Activated CD4-positive, alpha-beta T cell treated with anti-CD3 and anti-CD28 coated beads for 36 hours (primary cell): ENCODE measurements at regions not wholly inside any gene's neighbourhood (a gene's known extent, or its start where the extent isn't known, plus 50 kb on each side); places are given as distances from the start of the nearest gene placed in this dataset.
"Not testable (repeated sequence)": the region's sequence is repeated elsewhere in the genome, so short reads cannot be mapped to it uniquely, and the experiment has no call there.

Experiments used
- ATAC-seq: fragments of 200-7000 bp; cut with Tn5 transposase; one replicate; pipeline ENCODE4 v1.10.0; 2021; ENCODE audit warnings: mild to moderate bottlenecking, moderate library complexity
- CTCF ChIA-PET: fragments of 350-600 bp; sonication (Branson Sonifier 250); formaldehyde crosslinking; loops from one replicate; lab custom pipeline; 2021; ENCODE audit warnings: antibody characterized with exemption; lab: Charles Lee
- POLR2A ChIA-PET: fragments of 350-600 bp; sonication (Branson Sonifier 250); formaldehyde crosslinking; loops from one replicate; lab custom pipeline; 2021; ENCODE audit warnings: antibody characterized with exemption, inconsistent platforms; lab: Charles Lee
- DNase-seq: peaks from one replicate; pipeline ENCODE4 v3.0.0-alpha.2; 2020
- H3K27ac Mint-ChIP-seq: one replicate; pipeline ENCODE4 v1.8.0; 2021; ENCODE audit warnings: mixed read lengths
- H3K27me3 Mint-ChIP-seq: one replicate; pipeline ENCODE4 v1.8.0; 2021; ENCODE audit warnings: mixed read lengths
- H3K36me3 Mint-ChIP-seq: one replicate; pipeline ENCODE4 v1.8.0; 2021; ENCODE audit warnings: low read depth, mixed read lengths
- H3K4me1 Mint-ChIP-seq: one replicate; pipeline ENCODE4 v1.8.0; 2021; ENCODE audit warnings: mixed read lengths
- H3K4me3 Mint-ChIP-seq: one replicate; pipeline ENCODE4 v1.8.0; 2021; ENCODE audit warnings: mild to moderate bottlenecking, moderate library complexity, mixed read lengths
- H3K9me3 Mint-ChIP-seq: one replicate; pipeline ENCODE4 v1.8.0; 2021; ENCODE audit warnings: low read depth, mixed read lengths
- intact Hi-C, 2 experiments: fragments of 100-400 bp; cut with DNase I in 1 of 2; cut with micrococcal nuclease in 1 of 2; formaldehyde crosslinking; loops; one replicate each; pipeline versions ENCODE4 v1.14.2 to v1.15.1; 2022 to 2024; cut with DNase I, micrococcal nuclease

DNA sequence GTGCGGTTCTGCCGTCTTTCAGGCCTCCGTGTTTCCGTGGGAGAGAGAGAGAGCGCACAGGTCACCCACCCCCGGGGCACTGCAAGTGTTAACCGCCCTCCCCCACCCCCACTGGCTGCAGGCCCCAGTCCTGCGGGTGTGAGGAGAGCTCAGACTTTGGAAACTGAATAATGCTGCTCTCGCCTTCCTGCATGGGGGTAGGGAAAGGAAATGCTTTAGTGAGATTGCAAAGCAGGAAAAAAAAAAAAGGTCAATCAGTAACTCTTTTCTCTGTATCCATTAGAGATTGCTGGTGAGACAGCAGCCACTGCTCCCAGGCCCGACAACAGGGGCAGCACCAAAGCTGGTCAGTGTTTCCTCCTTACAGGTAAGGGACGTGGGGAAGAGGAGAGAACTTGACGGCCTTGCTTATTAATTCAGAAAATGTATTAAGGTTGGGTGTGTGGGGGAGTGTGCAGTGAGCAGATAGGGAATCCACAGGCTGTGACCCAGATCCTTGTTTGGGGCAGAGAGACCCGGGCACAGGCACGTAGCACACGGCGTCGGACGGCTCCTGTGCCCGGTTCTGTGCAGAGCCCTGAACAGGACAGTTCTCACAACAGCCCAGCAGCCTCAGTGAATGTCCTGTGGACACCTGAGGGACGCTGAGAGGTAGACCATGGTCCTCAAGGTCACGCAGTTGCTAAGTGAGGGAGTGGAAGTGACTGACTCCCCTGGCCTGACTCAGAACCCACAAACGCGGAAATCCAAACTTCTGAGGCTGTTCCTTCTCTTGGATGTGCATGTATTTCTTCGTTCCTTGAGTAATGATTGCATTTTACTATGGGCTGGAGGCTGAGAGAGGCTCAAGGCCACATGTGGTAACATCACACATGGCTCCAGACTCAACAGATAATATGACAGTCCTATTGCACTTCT is 156.5 kb downstream of the FOXL1 start:
- DNase-seq (no peak), ATAC-seq (no peak)
- Mint-ChIP-seq H3K27me3 (peaks cover 29% of the 10 kb centered on the region), H3K9me3 (no peaks in the 10 kb centered on the region), H3K4me1 (no peaks in the 10 kb centered on the region), H3K36me3 (no peaks in the 10 kb centered on the region), H3K4me3 (no peak overlapping the region), H3K27ac (no peak overlapping the region)
- POLR2A ChIA-PET: no interaction called here
- CTCF ChIA-PET: no interaction called here
- intact Hi-C loops: no loop called here

- ChIA-PET CTCF (no interaction called here), POLR2A (no interaction called here)
- Mint-ChIP-seq H3K4me3 (no peak overlapping the region), H3K27me3 (peaks cover 35% of the 10 kb centered on the region), H3K4me1 (no peaks in the 10 kb centered on the region), H3K36me3 (no peaks in the 10 kb centered on the region), H3K27ac (no peak overlapping the region), H3K9me3 (no peaks in the 10 kb centered on the region)
- DNase-seq (no peak), ATAC-seq (no peak)
- intact Hi-C loops: no loop called here
These were observed 157.4 kb downstream of the FOXL1 start for GRCh38 chr16:86735727-86736126.

DNA sequence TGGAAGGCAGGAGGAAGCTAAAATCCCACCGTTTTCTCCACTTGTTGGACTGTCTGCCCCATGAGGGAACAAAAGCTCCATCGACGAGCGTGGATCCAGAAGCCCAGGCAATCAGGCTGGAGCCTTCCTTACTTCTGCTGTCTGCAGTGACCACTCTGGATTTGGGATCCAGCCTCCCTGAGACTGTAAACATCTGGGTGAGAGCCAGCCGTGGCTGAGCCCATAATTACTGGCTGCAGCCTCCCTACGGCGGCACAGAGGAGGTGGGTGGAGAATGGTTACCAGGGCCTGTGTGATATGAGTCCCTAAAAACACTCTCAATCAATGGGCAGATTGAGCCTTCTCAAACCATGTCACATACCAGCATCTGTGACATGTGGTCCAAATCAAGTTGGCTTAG is 158.2 kb downstream of the FOXL1 start:
- Mint-ChIP-seq H3K36me3 (no peaks in the 10 kb centered on the region), H3K4me3 (no peak overlapping the region), H3K27ac (no peak overlapping the region), H3K4me1 (peaks cover 6% of the 10 kb centered on the region), H3K27me3 (peaks cover 41% of the 10 kb centered on the region), H3K9me3 (no peaks in the 10 kb centered on the region)
- ATAC-seq (no peak), DNase-seq (no peak)
- ChIA-PET CTCF (no interaction called here), POLR2A (no interaction called here)
- intact Hi-C loops: no loop called here

DNA sequence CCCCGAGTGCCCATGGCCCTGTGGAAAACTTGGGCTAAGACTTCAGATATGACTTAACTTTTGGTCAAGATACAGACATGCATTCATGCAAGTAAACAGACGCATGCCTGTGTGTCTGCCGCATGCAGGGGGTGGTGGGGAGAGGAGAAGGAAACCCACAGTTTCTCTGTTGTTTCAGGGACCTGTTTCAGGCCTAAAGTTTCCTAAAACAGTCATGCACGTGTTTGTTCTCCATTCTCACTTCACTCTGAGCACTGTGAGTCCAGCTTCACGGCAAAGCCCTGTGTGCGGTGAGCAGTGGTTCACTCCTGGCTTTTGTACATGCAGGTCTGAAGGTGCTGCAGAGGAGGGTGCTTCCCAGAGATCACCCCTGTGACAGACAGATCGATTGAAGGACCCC is 158.7 kb downstream of the FOXL1 start:
- H3K27me3 Mint-ChIP-seq: peaks cover 45% of the 10 kb centered on the region
- POLR2A ChIA-PET: no interaction called here
- intact Hi-C loops: no loop called here

GRCh38 chr16:86738322-86738721 is 160.0 kb downstream of the FOXL1 start:
- POLR2A ChIA-PET, DNase-seq, CTCF ChIA-PET, H3K4me3 Mint-ChIP-seq, H3K36me3 Mint-ChIP-seq, intact Hi-C loops, H3K9me3 Mint-ChIP-seq, H3K27ac Mint-ChIP-seq, H3K4me1 Mint-ChIP-seq, ATAC-seq: not testable (repeated sequence)
- peaks cover 40% of the 10 kb centered on the region for H3K27me3 Mint-ChIP-seq

More for the DNA sequence above, 158.7 kb downstream of the FOXL1 start:
- no peaks in the 10 kb centered on the region for H3K36me3 Mint-ChIP-seq
- H3K4me1 Mint-ChIP-seq: peaks cover 9% of the 10 kb centered on the region
- no peak overlapping the region for H3K4me3 Mint-ChIP-seq
- no peak for ATAC-seq
- no peaks in the 10 kb centered on the region for H3K9me3 Mint-ChIP-seq
- DNase-seq: no peak
- no peak overlapping the region for H3K27ac Mint-ChIP-seq
- CTCF ChIA-PET: no interaction called here

DNA sequence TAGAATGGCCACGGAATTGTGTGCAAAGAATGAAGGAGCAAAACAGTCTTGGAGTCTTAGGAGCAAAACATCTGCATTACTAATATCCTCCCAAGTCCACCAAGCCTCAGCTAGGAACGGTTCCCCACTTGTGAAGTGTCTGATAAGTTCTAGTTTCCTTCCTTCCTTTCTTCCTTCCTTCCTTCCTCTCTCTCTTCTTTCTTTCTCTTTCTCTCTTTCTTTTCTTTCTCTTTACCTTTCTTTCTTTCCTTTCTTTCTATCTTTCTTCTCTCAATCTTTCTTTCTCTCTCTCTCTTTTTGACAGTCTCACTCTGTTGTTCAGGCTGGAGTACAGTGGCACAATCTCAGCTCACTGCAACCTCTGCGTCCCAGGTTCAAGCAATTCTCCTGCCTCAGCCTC is 160.8 kb downstream of the FOXL1 start:
- Mint-ChIP-seq H3K27me3 (peaks cover 40% of the 10 kb centered on the region), H3K9me3 (no peaks in the 10 kb centered on the region), H3K4me1 (peaks cover 9% of the 10 kb centered on the region), H3K27ac (no peak overlapping the region), H3K4me3 (no peak overlapping the region), H3K36me3 (no peaks in the 10 kb centered on the region)
- ChIA-PET POLR2A (no interaction called here), CTCF (no interaction called here)
- DNase-seq: no peak
- intact Hi-C loops: no loop called here
- no peak for ATAC-seq

GRCh38 chr16:86739808-86740207 is 161.5 kb downstream of the FOXL1 start:
- Mint-ChIP-seq H3K36me3 (no peaks in the 10 kb centered on the region), H3K4me1 (peaks cover 9% of the 10 kb centered on the region), H3K9me3 (no peaks in the 10 kb centered on the region), H3K4me3 (no peak overlapping the region), H3K27me3 (peaks cover 35% of the 10 kb centered on the region), H3K27ac (no peak overlapping the region)
- POLR2A ChIA-PET: no interaction called here
- no peak for ATAC-seq
- intact Hi-C loops: no loop called here
- no peak for DNase-seq
- CTCF ChIA-PET: no interaction called here

DNA sequence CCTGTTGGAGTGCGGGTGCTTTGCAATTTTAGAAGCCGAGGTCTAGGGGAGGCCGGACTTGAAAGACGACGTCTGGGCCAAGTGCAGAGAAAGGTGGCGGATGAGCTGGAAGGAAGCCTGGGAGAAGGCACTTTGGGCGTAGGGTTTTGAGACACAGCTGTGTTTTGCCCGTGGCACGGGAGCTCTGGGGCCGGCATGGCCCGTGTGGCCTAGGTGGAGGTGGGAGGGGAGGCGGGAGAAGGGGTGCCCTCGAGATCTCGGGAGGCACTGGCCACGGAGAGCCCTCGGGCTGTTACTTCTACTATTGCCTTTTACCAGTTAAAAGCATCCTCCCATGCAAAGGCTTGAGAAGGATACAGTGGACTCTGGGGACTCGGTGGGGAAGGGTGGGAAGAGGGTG is 161.9 kb downstream of the FOXL1 start:
- no peak overlapping the region for H3K4me3 Mint-ChIP-seq
- CTCF ChIA-PET: no interaction called here
- no peaks in the 10 kb centered on the region for H3K36me3 Mint-ChIP-seq
- intact Hi-C loops: no loop called here
- peaks cover 9% of the 10 kb centered on the region for H3K4me1 Mint-ChIP-seq
- DNase-seq (no peak), ATAC-seq (no peak)
- POLR2A ChIA-PET: no interaction called here
- H3K27ac Mint-ChIP-seq: no peak overlapping the region
- H3K27me3 Mint-ChIP-seq: peaks cover 34% of the 10 kb centered on the region
- H3K9me3 Mint-ChIP-seq: no peaks in the 10 kb centered on the region

DNA sequence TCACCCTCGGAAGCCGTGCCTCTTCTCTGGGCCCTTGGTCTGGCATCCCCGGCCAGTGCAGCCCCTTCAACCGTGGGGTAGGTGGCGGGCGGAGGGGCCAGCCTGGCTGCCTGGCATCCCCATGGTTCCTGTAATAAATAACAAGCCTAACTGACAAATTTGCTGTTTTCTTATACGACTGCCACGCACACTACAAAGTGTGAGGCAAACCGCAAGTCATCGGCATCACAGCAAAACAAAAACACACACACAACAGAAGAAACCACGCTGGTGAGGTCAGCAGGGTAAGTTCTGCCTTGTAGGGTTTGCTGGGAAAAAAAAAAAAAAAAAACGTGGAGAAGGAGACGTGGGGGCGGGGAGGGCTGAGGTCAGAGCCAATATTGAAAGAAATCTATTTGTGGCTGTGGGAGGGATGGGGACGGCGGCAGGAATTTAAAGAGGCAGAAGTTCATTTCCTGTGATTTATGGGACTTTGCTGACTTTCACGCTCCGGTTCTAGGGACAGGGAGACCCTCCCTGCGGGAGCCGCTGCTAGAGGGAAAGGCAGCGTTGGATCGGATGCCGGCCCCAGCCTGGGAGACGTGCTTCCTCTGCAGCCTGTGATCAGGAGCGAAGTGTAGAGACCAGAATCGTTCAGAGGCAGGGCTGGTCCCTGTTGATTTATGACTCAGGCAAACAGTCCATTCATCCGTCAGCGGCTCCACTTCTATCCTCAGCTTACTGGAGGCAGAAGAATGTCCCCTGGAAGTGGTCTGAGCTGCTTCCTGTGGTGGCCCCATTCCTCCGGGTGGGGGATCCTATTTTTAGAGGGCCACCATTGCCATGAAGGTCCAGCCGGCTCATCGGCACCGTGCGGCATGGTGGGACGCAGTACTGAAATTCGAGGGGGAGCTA is 162.8 kb downstream of the FOXL1 start:
- Mint-ChIP-seq H3K27me3 (peaks cover 39% of the 10 kb centered on the region), H3K4me1 (peaks cover 9% of the 10 kb centered on the region), H3K4me3 (peak overlapping the region; percentile 25), H3K36me3 (no peaks in the 10 kb centered on the region), H3K27ac (no peak overlapping the region), H3K9me3 (no peaks in the 10 kb centered on the region)
- ATAC-seq (peak; percentile 39), DNase-seq (peak; percentile 21)
- intact Hi-C loops: no loop called here
- POLR2A ChIA-PET: no interaction called here
- CTCF ChIA-PET: interaction anchor here (0.7 kb wide), 1 partner anchor 754 kb away, joined by 3 read pairs; no protein-coding TSS in a partner anchor

DNA sequence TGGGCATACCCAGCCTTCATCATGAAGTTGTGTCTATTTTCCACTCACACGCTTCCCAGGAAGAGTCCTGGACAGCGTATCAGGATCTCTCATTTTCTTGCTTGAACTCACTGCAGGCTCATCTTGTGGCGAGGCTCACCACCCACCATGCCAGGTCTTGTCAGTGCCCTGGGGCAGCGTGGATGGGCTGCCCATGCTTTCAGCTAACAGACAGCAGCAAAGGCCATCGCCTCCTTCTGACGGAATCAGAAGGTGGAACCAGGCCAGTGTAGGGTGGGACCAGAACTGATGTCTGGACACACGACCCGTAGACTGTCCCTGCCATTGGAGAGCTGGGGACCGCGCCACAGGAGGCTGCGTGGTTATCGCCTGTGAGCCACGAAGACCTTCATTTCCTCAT is 169.4 kb downstream of the FOXL1 start:
- Mint-ChIP-seq H3K27ac (no peak overlapping the region), H3K36me3 (no peaks in the 10 kb centered on the region), H3K27me3 (peaks cover 11% of the 10 kb centered on the region), H3K4me1 (no peaks in the 10 kb centered on the region), H3K9me3 (no peaks in the 10 kb centered on the region), H3K4me3 (no peak overlapping the region)
- DNase-seq: no peak
- POLR2A ChIA-PET: no interaction called here
- no peak for ATAC-seq
- intact Hi-C loops: no loop called here
- CTCF ChIA-PET: no interaction called here

GRCh38 chr16:86748652-86749051 is 170.3 kb downstream of the FOXL1 start:
- H3K27me3 Mint-ChIP-seq: peaks cover 9% of the 10 kb centered on the region
- no peaks in the 10 kb centered on the region for H3K4me1 Mint-ChIP-seq
- DNase-seq: no peak
- no peak for ATAC-seq
- H3K9me3 Mint-ChIP-seq: no peaks in the 10 kb centered on the region
- POLR2A ChIA-PET: no interaction called here
- CTCF ChIA-PET: no interaction called here
- H3K4me3 Mint-ChIP-seq: no peak overlapping the region
- intact Hi-C loops: no loop called here
- H3K27ac Mint-ChIP-seq: no peak overlapping the region
- no peaks in the 10 kb centered on the region for H3K36me3 Mint-ChIP-seq
